Transverse colon (tissue), 4 donors: ENCODE measurements at regions not wholly inside any gene's neighbourhood (a gene's known extent, or its start where the extent isn't known, plus 50 kb on each side); places are given as distances from the start of the nearest gene placed in this dataset.
"Not testable (repeated sequence)": the region's sequence is repeated elsewhere in the genome, so short reads cannot be mapped to it uniquely, and the experiment has no call there.

ENCODE experiments used
- DNase-seq: peaks from one replicate; pipeline ENCODE4 v3.0.0-alpha.2; 2019
- H3K27ac ChIP-seq, 4 donors: fragments of 200-600 bp; sonication (generic); 2 replicates each; pipeline ENCODE4 v1.5.1; 2016 to 2018; ENCODE audit warnings: inconsistent platforms in 4 of 4
- H3K27me3 ChIP-seq: fragments of 200-600 bp; sonication (generic); 2 replicates; pipeline ENCODE4 v1.5.1; 2017; ENCODE audit warnings: inconsistent platforms
- H3K36me3 ChIP-seq, 4 donors: fragments of 200-600 bp; sonication (generic); 2 replicates each; pipeline ENCODE4 v1.5.1; 2017 to 2019; ENCODE audit warnings: inconsistent platforms in 4 of 4
- H3K4me1 ChIP-seq, 4 donors: fragments of 200-600 bp; sonication (generic); 2 replicates each; pipeline ENCODE4 v1.5.1; 2017 to 2020; ENCODE audit warnings: inconsistent platforms in 4 of 4
- H3K4me3 ChIP-seq, 4 donors: fragments of 200-600 bp; sonication (generic); 1 replicate in 1 of 4; 2 replicates in 3 of 4; pipeline versions ENCODE4 v1.5.1 to v1.6.1; 2017 to 2019; ENCODE audit warnings: inconsistent platforms in 4 of 4
- H3K9me3 ChIP-seq, 2 donors: fragments of 200-600 bp; sonication (generic); 2 replicates each; pipeline ENCODE4 v1.5.1; 2017 to 2019; ENCODE audit warnings: inconsistent platforms in 2 of 2
- CTCF ChIP-seq, 5 experiments: fragments of 200-600 bp in 3 of 5; fragments of 450-650 bp in 2 of 5; sonication (generic) in 3 of 5; IDR thresholded peaks; 1 replicate in 2 of 5; 2 replicates in 3 of 5; pipeline ENCODE4 v1.5.1; 2016 to 2017; ENCODE audit warnings: antibody characterized with exemption in 5 of 5, inconsistent platforms in 3 of 5, mild to moderate bottlenecking in 2 of 5, moderate library complexity in 1 of 5
- POLR2A ChIP-seq: fragments of 450-650 bp; IDR thresholded peaks from one replicate; pipeline ENCODE4 v1.6.1; 2016; ENCODE audit warnings: antibody characterized with exemption, mild to moderate bottlenecking, moderate library complexity
- POLR2AphosphoS5 ChIP-seq, 3 donors: sonication (generic); formaldehyde crosslinking; IDR thresholded peaks; one replicate each; pipeline ENCODE4 v1.6.1; 2016; ENCODE audit warnings: antibody characterized with exemption in 3 of 3
- WGBS, 2 donors: methylation state at CpG; one replicate each; pipeline ENCODE4 v1.1.5; 2018; ENCODE audit warnings: low coverage in 1 of 2; 5-methylcytosine and 5-hydroxymethylcytosine counted together
- in situ Hi-C, 4 donors: fragments of 200-750 bp; cut with MboI; loops; one replicate each; pipeline versions ENCODE4 v1.15.0 to v1.15.1; 2017; ENCODE audit warnings: low sequenced_read_pairs in 3 of 4, low pct_ligation_motif_present in 1 of 4, low pct_unique_long_range_greater_than_20kb in 1 of 4
- intact Hi-C: fragments of 100-400 bp; cut with DNase I; formaldehyde crosslinking; loops from one replicate; pipeline ENCODE4 v1.15.1; 2023; ENCODE audit warnings: low total_unique reads

GRCh38 chr1:146389178-146389577, 160.4 kb upstream of the NOTCH2NLA start:
- H3K27me3 ChIP-seq, DNase-seq, in situ Hi-C loops, H3K4me3 ChIP-seq, H3K27ac ChIP-seq, intact Hi-C loops, H3K9me3 ChIP-seq, H3K36me3 ChIP-seq, H3K4me1 ChIP-seq: not testable (repeated sequence)
- WGBS, 2 donors, result 64% methylated on average over 4 of the region's 6 CpGs; no CpG with 5 or more reads in 1 of the 2 donors

GRCh38 chr1:146387750-146388469, 159.1 kb upstream of the NOTCH2NLA start:
- intact Hi-C loops, H3K27me3 ChIP-seq, H3K36me3 ChIP-seq, DNase-seq, H3K4me1 ChIP-seq, H3K9me3 ChIP-seq, in situ Hi-C loops, H3K4me3 ChIP-seq: not testable (repeated sequence)
- peak overlapping the region; percentile 91 to 98 (median 94) for H3K27ac ChIP-seq
- WGBS, 2 donors, result 36 to 42% methylated on average over 4 to 5 of the region's 10 CpGs

- TF ChIP-seq POLR2A (peak; percentile 86), POLR2AphosphoS5 (IDR thresholded peaks at IDR 0.05) (peak; percentile 41 to 94 (median 87)), CTCF (IDR thresholded peaks at IDR 0.05) (peak in 1 of 5 experiments; percentile 19)
- H3K36me3 ChIP-seq, intact Hi-C loops, H3K9me3 ChIP-seq, H3K4me1 ChIP-seq, in situ Hi-C loops, H3K27me3 ChIP-seq: not testable (repeated sequence)
- 0% methylated on average over 3 to 19 of the region's 39 CpGs for WGBS, 2 donors
- Histone ChIP-seq H3K4me3 (peak overlapping the region in 3 of 4 donors; percentile 41 to 69 (median 57)), H3K27ac (peak overlapping the region; percentile 91 to 98 (median 94))
- DNase-seq, result peak; percentile 80
These were observed 158.3 kb upstream of the NOTCH2NLA start for GRCh38 chr1:146386851-146387749.

GRCh38 chr1:146381196-146381595, 152.4 kb upstream of the NOTCH2NLA start:
- in situ Hi-C loops, result not testable (repeated sequence)
- 15% methylated on average over 2 of the region's 7 CpGs; no CpG with 5 or more reads in 1 of the 2 donors for WGBS, 2 donors

GRCh38 chr1:146376708-146377496, 148.1 kb upstream of the NOTCH2NLA start:
- DNase-seq, result peak; percentile 79
- intact Hi-C loops, in situ Hi-C loops, H3K36me3 ChIP-seq, H3K27me3 ChIP-seq, H3K9me3 ChIP-seq, H3K4me1 ChIP-seq: not testable (repeated sequence)
- 1% methylated on average over 30 of the region's 42 CpGs; no CpG with 5 or more reads in 1 of the 2 donors for WGBS, 2 donors
- TF ChIP-seq POLR2A (peak; percentile 90), POLR2AphosphoS5 (IDR thresholded peaks at IDR 0.05) (peak; percentile 88 to 99 (median 98))
- H3K4me3 ChIP-seq, result peak overlapping the region in 3 of 4 donors; percentile 3 to 46 (median 28)
- H3K27ac ChIP-seq, result peak overlapping the region; percentile 92 to 97 (median 95)

More at GRCh38 chr1:146381196-146381595, 152.4 kb upstream of the NOTCH2NLA start:
- DNase-seq, intact Hi-C loops, H3K9me3 ChIP-seq, H3K27me3 ChIP-seq, H3K4me3 ChIP-seq, H3K4me1 ChIP-seq, H3K36me3 ChIP-seq, H3K27ac ChIP-seq: not testable (repeated sequence)
